ENCODE measurements at regions not wholly inside any gene's neighbourhood (a gene's known extent, or its start where the extent isn't known, plus 50 kb on each side); places are given as distances from the start of the nearest gene placed in this dataset.
"Not testable (repeated sequence)": the region's sequence is repeated elsewhere in the genome, so short reads cannot be mapped to it uniquely, and the experiment has no call there.

DNA sequence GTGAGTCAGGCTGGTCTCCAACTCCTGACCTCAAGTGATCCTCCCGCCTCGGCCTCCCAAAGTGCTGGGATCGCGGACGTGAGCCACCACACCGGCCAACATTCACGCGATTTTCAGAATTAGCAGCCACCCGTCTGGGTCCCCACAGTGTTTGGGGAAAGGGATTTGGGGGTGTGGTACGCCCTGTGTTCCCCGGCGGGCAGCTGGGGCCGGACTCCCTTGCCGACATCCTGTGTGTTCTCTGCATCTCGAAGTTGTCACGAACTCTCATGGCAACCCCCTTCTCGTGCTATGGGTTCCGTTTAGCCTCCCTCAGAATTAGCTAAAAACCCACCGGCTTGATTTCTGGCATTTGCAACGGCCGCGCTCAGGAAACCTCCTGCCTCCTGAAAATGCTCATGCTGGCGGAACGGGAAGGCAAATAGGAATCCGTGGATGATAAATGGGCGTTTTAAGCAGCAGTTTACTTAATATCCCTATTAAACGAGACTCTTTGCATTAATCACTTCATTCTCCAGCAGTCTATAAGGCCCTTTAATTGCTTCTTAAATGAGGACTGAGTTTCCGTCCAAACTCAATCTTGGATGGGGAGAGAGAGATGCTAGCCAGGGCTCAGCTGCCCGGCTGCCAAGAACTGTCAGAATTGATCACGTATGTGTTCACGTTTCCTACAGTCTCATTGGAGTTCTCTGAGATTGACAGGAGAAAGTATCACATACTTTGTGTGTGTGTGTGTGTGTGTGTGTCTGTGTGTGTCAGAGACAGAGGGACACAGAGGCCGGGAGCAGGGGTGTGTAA lies 78.9 kb upstream of the PPP2R3B start:
- DNase-seq (ENCODE audit: low read depth) = no peak

DNA sequence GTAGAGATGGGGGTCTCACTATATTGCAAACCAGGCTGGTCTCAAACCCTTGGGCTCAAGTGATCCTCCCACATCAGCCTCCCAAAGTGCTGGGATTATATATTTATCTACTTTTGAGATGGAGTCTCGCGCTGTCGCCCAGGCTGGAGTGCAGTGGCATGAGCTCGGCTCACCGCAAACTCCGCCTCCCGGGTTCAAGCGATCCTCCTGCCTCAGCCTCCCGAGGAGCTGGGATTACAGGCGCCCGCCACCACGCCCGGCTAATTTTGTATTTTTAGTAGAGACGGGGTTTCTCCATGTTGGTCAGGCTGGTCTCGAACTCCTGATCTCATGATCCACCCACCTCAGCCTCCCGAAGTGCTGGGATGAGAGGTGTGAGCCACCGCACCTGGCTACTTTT lies 80.1 kb upstream of the PPP2R3B start:
- DNase-seq (ENCODE audit: low read depth) = not testable (repeated sequence)

DNA sequence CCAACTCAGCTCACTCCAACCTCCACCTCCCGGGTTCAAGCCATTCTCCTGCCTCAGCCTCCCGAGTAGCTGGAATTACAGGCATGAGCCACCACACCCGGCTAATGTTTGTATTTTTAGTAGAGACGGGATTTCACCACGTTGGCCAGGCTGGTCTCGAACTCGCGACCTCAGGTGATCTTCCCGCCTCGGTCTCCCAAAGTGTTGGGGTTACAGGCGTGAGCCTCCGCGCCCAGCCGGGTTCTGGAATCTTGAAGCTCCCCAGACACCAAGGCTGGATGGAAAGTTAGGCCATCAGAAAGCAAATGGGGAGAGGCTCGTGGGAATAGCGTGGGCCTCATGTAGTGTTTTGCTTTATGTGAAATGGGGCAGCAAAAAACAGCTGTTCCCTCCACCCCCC lies 81.0 kb upstream of the PPP2R3B start:
- not testable (repeated sequence) for DNase-seq (ENCODE audit: low read depth)

DNA sequence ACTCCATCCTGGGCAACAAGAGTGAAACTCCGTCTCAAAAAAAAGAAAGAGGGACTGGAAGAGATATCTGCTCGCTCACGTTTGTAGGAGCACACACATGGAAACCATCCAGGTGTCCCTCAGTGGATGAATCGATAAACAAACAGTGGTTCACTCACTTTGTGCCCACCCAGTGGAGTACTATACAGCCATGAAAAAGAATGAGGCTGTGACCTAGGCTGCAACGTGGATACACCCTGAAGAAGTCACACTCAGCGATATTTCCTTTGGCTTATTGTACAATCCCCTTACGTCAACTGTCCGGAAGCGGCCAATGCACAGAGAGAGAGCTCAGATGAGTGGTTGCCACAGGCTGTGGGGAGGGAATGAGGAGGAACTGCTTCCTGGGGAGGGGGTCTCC lies 82.3 kb upstream of the PPP2R3B start:
- DNase-seq (ENCODE audit: low read depth) = no peak

DNA sequence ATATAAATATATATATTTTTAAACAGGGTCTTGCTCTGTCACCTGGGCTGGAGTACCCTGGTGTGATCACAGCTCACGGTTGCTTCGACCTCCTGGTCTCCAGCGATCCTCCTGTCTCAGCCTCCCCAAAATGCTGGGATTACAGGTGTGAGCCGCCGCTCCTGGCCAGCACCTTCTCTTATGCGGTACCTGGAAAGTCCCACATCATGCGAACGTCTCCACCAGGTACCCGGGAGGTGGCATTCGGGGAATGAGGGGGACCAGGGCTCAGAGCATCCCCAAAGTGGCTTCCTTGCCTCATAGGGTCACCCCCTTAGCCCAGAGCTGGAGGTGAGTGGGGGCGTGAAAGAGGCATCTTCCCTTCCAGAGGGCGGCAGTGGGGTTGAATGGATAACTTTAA lies 84.0 kb upstream of the PPP2R3B start:
- no peak for DNase-seq (ENCODE audit: low read depth)

DNA sequence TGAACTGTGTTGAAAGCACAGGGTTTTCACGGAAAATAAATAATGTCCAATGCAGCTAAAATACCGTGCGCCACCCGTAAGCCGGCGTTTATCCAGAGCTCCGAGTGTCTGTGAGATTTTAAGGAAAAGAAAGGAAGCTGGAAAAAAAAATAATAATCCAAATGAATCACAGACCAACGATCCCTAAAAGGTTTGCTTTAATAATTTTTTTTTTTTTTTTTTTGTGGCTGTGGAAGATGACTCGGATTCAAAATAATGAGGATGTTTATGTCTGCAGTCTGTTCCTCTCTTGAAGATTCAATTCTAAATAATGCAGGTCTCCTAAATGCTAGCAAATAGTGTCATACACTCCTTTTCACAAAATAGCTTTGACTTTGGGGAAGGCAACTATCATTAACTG lies 84.6 kb upstream of the PPP2R3B start:
- no peak for DNase-seq (ENCODE audit: low read depth)

DNA sequence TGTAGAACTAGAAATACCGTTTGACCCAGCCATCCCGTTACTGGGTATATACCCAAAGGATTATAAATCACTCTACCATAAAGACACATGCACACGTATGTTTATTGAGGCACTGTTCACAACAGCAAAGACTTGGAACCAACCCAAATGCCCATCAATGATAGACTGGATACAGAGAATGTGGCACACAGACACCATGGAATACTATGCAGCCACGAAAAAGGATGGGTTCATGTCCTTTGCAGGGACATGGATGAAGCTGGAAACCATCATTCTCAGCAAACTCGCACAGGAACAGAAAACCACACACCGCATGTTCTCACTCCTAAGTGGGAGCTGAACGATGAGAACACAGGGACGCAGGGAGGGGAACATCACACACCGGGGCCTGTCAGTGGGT lies 85.6 kb upstream of the PPP2R3B start:
- not testable (repeated sequence) for DNase-seq (ENCODE audit: low read depth)

DNA sequence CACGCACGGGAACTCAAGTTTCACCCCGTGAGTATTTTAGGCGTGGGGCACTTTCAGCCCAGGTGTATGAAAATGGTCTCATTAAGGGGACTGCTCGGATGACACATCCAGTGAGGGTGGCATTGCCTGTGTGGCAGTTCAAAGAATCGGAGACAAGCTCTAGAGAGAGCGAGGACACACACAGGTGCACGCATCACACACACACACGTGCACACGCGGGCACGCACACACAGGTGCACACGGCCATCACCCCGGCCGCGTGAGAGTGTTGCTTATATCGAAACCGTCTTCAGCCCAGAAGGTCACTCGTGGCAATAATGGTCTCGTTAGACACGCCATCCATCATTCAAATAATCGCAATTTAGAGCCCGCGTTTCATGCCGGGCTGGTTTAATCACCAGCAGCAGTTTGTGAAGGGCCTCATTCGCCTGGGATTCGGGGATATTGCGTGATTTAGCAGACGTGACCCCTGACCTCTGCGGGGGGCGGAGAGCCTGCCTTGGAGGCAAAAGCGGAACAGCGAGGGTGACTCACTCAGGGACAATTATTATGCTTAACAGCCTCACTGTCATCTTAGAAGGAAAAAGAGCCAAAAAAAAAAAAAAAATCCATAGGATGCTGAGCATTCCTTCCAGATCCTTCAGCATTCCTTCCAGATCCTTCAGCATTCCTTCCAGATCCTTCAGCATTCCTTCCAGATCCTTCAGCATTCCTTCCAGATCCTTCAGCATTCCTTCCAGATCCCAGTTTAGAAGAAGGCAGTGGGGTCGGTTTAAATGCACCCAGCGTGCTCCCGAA lies 89.4 kb upstream of the PPP2R3B start:
- no peak for DNase-seq (ENCODE audit: low read depth)

DNA sequence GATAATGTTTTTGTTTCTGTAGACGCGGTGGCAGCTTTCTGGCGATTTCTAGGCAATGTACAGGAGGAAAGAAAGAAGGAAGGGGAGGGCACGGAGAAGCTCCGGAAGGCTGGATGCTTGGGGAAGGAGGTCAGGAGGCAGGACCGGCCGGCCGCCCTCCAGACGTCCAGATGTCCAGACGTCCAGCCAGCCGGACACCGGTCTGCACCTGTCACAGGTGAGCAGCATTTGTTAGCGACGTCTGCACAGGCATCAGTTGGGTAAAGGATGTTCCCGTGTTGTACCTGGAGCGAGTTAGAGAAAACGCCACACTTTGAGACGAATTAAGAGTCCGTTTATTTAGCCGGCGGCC lies 90.0 kb upstream of the PPP2R3B start:
- no peak for DNase-seq (ENCODE audit: low read depth)

DNA sequence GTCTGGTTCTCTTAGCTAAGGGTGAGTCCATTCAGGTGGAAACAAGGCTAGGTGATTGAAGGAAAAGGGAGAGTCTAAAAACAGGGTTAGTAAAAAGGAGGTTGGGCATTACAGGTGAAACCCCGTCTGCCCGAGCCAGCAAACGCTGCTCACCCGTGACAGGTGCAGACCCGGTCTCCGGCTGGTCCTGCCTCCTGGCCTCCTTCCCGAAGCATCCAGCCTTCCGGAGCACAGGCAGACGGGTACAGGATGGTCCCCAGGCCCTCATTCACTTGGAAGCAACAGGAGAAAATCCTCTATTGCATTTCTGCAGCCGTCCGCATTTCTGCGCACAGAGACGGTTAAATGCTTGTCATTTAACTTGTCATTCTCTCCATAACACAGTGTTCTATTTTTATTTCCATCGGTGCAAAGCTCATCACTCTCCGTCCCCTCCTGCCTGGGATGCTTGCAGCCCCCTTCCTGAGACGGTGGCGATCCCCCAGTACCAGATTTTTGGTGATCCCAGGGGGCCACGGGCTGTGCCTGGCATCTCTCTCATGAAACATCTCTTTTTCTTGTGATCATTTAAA lies 90.8 kb upstream of the PPP2R3B start:
- DNase-seq (ENCODE audit: low read depth) = no peak

DNA sequence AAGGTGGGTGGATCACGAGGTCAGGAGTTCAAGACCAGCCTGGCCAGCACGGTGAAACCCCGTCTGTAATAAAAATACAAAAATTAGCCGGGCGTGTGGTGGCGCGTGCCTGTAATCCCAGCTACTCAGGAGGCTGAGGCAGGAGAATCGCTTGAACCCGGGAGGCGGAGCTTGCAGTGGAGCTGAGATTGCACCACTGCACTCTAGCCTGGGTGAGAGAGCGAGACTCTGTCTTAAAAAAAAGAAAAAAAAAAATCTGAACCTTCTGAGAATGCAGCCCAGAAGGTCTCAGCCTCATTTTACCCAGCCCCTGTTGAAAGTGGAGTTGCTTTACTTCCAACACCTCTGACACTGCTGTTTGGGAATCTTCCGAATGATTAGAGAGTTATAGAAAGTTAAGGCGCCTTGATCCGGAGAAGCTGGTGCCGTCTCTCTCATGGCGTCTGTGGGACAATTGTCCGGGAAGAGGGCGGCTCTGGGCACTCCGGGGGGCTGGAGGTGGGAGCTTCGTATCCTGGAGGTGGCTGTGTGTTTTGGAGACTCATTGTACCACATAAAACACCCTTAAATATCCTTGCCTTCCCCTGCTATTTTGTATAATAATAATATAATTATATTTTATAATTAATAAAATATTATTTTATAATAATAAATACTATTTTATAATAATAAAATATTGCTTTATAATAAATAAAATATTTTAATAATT lies 92.7 kb upstream of the PPP2R3B start:
- DNase-seq (ENCODE audit: low read depth) = no peak

DNA sequence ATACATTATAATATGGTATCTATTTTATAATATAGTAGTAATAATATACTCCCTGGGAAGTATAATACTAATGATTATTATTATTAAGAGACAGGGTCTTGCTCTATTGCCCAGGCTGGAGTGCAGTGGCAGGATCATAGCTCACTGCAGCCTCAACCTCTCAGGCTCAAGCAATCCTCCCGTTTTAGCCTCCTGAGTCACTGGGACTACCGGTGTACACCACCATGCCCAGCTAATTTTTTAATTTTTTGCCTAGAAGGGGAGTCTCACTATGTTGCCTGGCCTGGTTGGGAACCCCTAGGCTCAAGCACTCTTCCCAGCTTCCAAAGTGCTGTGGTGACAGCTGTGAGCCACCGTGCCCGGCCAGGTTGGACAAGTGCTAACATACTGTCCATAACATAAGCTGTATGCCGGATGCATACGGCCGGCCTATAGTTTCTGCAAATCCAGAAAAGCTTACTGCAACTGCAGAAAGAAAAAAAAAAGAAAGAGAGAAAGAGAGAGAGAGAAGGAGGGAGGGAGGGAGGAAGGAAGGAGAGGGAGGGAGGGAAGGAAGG lies 94.2 kb upstream of the PPP2R3B start:
- no peak for DNase-seq (ENCODE audit: low read depth)

DNA sequence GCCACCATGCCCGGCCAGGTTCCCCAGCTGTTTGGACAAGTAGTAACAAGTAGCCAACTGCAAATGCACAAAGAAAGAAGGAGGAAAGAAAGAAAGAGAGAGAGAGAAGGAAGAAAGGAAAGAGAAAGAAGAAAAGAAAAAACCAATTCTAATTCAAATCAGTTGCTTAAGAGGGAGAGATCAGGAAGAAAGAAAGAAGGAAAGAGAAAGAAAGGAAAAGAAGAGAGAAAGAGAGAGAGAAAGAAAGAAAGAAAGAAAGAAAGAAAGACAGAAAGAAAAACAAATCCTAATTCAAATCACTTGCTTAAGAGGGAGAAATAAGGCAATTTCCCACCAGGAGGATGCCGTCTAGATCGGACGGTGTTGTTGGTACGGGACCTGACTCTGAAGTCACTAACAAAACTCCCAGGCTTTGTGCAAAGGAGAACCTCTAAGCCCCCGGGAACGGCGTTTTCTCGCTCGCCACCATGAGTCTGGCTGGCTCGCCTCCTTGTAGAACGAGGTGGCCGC lies 95.5 kb upstream of the PPP2R3B start:
- no peak for DNase-seq (ENCODE audit: low read depth)

DNA sequence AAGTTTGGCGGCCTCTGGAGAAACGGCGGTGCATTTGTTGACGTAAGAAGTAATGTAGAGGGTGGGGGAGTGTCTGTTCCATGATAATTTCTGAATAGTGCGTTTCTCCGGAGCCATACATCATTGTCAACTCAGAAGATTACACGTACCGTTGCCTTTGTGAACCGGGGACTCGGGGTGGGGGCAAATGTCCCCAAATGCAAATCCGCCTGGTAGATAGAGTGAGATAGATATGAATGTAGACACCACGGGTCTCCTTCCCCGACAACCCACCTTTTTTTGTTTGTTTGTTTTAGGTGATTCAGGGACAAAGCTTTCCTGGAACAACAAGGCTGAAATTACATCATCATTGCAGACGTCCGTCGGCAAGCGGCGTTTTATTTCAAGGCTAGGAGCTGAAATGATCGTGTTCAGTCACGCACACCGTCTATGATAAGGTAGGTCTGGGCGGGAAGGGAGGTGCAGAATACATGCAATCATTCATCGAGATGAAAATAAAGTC lies 96.0 kb upstream of the PPP2R3B start:
- no peak for DNase-seq (ENCODE audit: low read depth)

DNA sequence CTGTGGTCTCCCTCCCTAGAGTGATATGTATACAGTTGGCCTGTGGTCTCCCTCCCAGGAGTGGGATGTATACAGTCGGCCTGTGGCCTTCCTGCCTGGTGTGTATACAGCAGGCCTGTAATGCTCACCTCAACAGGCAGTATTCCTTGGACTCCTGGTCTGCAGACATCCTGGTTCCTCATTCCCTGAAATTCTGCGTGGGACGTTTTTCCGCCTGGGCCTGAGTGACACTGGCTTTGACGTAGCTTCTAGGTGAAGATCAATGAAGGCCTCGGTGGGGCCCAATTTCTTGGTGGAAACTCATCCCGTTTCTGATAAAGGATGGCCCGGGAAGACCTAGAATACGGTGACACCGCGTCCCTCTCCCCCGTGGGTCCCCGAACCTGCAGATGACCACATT lies 98.7 kb upstream of the PPP2R3B start:
- DNase-seq (ENCODE audit: low read depth) = no peak

DNA sequence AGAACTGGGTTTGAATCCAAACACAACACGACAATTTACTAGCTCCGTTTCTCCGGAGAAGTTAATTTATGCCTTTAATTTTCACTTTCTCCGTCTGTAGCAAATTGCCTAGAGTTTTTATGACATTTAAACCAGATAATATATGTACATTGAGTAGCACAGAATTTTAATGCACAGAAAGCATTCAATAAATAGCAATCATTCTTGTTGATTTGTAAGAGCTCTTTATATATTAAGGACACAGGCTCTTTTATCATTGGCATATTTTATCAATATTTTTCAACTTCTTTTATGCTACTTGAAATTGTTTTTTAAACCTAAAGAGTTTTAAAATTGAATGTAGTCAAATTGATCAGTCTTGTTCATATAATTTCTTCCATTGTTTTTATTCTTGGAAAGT lies 99.6 kb upstream of the PPP2R3B start:
- DNase-seq (ENCODE audit: low read depth) = no peak

DNA sequence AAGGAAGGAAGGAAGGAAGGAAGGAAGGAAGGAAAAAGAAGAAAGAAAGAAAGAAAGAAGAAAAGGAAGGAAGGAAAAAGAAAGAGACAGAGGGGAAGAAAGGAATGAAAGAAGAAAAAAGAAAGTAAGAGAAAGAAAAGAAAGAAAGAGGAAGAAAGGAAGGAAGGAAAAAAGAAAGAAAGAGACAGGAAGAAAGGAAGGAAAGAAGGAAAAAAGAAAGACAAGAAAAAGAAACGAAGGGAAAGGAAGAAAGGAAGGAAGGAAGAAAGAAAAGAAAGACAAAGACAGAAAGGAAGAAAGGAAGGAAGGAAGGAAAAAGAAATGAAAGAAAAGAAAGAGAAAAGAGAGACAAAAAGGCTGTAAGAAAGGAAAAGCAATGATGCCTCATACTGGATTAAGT lies 101.1 kb upstream of the PPP2R3B start:
- no peak for DNase-seq (ENCODE audit: low read depth)

DNA sequence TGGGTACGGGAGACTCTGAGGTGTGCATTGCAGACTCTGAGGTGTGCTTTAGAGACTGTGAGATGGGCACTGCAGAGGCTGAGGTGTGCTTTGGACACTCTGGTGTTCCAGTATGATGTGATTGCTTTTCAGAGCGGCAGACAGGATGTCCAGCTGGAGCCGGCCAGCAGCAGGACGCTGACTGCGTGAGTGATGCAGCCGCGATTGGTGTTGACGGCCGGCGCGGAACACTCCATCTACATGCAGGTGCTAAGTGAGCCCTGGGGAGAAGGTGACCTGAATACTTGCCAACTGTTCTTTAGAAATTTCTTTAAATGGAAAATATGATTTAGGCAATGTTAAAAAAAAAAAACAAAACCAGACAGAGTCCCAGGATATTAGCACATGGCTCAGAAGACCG lies 103.1 kb upstream of the PPP2R3B start:
- no peak for DNase-seq (ENCODE audit: low read depth)

DNA sequence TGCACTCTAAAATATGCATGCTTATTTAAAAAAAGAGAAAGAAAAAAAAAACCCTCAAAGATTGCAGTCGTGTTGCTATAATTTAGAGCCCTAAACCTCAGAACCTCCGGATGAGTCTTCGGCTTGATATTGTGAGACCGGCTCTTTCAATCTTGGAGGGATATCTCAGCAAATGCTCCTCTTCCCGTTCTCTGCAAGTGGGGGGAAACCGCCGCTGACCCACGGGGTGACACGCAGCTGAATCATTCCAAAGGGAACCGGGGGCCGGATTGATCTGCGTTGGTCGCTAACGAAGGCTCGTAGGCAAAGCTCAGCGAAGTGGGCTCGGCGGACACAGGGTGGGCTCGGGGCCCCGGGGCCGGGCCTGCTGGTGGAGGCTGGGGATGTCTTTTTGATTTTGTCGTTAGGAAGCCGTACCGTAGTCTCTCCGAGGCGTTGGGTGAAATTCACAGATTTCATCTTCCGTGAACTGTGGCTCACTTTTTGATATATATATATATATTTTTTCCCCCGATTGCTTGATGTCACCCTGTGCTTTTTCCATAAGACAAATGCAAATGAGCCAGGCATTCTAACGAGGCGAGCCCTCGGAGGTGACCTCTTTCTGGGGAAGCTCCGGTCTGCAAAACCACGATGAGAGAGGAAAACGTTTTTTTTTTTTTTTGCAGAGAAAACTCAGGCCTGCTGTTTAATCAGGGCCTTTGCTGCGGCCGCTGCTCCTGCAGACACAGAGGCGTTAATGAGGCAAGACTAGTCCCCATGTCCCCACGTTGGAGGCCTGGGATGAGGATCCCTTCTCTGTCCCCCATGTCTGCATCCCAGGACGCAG lies 110.7 kb upstream of the PPP2R3B start:
- no peak for DNase-seq (ENCODE audit: low read depth)

DNA sequence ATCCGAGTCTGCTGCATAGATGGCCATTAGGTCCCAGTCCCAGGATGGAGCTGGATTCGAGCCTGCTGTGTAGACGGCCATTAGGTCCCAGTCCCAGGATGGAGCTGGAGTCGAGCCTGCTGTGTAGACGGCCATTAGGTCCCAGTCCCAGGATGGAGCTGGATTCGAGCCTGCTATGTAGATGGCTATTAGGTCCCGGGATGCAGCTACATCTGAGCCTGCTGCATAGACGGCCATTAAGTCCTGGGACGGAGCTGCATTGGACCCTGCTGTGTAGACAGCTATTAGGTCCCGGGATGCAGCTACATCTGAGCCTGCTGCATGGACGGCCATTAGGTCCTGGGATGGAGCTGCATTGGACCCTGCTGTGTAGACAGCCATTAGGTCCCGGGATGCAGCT lies 112.2 kb upstream of the PPP2R3B start:
- DNase-seq (ENCODE audit: low read depth) = not testable (repeated sequence)
